ENCODE measurements at regions not wholly inside any gene's neighbourhood (a gene's known extent, or its start where the extent isn't known, plus 50 kb on each side); places are given as distances from the start of the nearest gene placed in this dataset.

DNA sequence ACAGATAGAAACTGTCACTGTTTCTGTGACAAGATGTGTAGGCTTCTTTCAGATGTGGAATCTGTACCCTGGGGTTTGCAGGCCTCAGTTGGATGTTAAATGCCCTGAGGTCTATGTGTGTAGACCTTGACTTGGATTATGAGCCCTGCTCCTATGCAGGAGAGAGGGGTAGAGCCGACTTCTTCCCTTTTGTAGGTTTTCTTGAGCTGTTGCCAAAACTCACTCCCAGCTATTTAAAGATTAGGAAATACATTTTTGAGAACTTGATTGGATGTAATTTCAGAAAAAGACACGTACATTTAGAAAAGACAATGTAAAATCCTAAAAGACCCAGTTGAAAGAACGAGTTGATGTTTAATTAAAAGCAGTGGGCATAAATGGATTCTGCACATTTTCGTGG is 374.8 kb downstream of the SLC4A3 start:
- no peak for DNase-seq

DNA sequence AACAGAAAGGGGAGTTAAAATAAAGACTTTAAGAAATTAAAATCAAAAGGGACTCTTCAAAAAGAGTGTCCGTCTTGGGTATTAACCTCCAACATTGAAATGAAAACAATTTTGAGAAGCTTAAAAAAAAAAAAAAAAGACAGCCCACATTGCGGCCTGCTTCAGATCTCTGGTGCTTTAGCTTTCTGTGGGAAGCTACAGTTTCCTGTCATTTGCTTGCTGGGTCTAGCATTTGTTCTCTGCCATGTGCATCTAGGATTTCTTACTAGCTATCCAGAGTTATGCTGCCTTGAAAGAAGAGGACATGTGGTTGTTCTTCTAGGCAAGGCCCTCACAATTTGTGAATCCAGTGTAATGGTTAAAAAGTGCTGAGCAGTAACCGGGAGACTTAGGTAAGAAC is 375.3 kb downstream of the SLC4A3 start:
- no peak for DNase-seq

DNA sequence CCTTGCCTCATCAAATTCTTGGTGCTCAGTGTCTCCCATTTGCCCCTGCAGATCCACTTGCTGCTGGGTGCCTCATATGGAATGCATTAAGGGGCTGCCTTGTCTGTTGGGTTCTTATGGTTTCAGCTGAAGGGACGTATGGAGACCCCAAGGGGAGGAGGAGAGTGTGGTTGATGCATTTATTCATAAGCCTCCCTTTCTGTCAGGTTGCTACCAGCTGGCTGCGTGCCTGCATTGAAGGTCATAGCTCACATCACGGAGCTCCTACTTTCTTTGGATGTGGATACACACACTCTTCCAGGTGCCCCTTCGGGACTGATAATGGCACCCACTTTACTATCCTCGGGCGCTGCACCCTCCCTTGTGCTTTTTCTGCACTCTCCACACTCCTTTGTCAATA is 377.9 kb downstream of the SLC4A3 start:
- no peak for DNase-seq

DNA sequence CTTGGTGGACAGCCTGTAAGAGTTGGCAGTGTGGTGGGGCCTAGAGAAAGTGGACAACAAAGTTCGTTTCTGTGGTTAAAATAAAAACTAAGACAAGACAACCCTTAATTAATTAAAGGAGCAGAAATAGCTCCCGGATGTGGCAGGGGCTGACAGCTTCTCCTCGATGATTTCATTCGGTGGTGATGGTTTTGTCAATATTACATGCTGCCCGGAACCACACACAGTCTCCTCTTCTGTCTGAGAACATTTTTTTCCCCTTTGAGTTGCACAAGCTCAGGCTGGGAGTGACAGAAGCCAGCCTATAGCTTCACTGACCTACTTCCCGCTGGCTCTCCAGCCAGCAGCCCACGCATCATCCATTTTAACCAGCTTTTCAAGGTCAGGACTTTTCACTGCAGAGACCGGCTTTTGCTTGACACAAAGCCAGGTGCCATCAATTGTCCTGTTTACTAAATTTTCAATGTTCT is 378.8 kb downstream of the SLC4A3 start:
- no peak for DNase-seq

DNA sequence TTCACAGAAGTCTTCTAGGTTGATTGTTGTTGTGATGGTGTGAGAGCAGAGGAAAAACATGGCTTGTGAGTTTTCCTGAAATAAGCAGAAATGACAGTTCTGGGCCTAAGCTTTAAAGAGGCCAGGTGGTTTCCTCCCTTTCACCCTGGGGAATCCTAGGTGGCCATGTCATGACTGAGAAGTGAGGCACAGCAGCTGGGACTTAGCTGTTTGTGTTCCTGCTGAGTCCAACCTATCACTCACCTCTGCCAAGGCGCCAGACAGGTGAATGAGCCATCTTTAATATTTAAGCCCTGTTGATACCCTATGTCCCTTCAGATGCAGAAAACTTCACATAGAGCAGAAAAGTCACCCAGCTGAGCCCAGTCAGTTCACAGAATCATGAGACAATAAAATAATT is 384.4 kb downstream of the SLC4A3 start:
- DNase-seq, result no peak

DNA sequence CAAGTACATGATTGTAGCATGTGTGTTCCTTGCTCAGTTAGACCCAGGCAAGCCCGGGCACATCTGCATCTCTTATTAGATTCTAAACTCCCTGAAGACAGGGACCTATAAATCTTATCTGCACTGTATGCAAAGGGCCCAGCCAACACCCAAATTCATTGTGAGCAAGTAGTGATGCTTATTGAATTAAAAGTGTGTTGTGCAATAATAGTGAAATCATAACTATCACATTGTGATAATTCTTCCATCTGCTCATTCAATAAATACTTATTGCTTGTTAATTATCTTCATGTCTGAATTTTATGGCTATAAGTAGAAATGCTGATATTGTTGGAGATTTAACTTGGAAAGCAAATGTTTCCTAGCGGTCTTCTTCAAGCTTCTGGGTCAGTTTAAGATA is 387.5 kb downstream of the SLC4A3 start:
- no peak for DNase-seq

DNA sequence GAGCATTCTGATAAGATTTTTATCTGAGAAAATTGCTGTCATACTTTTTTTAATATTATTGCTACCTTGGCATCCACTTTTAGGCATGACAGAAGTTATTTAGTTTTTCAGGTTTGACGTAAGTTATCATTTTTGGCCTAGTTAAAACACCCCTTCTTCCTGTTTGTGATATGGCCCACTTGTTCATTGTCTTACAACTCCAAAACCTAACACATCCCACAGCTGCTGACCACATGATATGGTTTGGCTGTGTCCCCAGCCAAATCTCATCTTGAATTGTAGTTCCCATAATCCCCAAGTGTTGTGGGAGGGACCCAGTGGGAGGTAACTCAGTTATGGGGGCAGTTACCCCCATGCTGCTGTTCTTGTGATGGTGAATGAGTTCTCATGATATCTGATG is 388.1 kb downstream of the SLC4A3 start:
- no peak for DNase-seq

DNA sequence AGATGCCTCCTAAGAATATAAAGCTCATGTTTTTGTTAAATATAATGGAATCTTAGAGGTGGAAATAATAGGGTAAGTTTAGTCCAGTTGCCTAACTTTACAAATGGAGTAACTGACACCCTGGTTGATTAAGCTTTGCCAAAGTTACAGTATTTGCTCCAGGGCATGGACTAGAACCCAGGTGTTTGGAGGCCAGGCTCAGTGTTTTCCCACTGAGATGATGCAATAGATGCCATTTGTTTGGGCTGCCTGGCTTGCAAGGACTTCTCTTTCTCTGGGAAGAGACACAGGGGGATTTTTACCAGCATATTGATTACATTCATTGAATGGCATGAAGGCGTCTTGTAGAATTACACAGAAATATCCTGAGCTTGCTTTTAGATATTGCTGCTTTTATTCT is 397.8 kb downstream of the SLC4A3 start:
- no peak for DNase-seq

DNA sequence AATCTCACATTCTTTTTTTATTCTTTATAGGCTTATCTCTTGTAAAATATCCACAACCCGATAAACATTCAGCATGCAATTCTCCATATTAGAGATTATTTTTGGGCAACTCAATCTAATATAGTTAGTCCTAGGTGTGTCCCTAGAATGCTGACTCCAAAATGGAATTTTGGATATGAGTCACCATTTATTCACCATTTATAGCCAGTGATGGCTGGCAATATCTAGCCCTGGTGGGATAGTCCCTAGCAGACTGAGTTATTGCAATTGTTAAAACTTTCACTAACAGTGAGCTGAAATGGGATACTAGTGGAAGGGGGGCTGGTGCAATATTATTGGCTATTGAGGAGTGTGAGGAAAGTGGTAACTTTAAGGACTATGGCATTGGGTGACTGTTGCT is 401.6 kb downstream of the SLC4A3 start:
- no peak for DNase-seq

DNA sequence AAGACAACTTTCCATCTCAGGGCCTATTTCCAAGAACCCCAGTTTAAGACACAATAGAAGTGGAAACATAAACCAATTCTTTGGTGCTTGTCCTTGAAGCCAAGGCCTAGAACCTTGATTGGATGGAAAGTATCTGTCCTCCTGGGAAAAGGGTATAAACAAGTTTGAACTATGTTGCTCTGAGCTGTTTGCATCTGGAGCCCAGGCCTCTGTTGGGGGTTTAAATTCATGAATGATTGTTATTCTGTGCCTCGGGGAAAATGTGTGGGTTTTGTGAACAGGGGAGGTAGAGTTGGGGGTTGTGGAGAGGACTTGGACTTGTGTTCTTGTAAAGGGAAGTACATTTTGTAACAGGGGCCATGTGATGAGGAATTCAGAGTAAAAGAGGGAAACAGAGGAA is 406.1 kb downstream of the SLC4A3 start:
- DNase-seq, result no peak

DNA sequence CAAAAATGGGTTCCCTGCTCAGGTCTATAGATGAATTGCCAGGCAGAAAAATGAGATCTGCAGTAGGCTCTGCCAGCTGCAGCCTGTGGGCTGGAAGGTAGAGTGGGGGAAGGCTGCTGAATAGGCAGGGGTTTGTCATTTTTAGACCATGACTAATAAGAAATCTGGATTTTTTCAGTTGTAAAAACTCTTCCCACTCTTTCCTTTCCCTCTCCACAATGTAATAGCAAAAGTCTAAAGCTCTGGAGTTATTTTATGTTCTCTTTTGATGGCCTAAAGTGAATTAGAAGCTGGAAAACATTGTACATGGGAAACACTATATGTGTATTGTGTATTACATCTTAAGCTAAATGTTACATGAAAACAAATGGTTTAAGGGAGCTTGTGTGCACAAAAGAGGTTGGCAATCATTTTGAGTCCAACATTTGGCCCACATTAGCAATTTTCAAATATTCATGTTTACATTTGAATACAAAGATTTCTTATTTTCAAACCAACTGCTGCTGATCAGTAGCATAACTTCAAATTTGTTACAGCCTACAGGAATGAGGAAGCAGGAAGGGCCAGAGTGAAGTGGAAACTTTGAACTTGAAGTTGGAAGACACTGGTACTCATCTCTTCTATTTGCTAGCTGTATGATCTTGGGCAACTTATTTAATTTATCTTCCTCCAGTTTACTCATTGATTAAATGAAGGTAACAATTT is 407.1 kb downstream of the SLC4A3 start:
- DNase-seq, result no peak

DNA sequence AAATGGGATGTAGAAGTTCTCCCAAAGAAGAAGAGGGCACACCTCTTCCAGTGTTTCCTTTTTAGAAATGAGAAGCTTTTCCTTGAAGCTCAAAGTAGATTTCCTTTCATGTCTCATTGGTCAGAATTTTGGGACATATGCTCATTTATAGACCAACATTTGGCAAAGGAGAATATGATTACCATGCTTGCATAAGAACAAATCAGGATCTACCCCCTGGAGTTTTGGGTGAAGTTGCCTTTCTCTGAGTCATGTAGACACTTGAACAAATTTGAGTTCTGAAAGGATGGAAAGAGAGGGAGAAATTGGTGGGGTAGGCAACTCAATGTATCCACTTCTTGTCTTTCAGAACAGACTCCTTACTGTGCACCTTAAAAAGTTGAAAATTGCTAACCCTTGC is 409.0 kb downstream of the SLC4A3 start:
- no peak for DNase-seq

DNA sequence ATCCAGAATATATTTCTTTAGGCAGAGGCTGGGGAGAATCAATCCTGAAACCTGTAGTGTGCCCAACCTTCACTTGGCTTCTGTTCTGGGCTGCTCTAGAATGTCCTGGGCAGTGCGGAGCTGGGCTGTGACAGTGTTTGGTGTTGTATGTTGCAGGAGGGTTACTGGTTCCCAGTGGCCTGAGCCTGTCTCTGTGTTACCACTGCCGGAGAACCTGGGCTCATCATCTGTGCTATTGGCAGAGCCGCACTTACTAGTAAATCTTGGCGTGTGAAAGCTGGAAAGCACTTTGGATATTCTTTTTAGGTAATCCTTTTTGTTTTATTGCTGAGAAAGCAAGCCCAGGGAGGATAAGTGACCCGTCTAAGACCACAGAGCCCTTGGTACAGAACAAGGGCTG is 412.9 kb downstream of the SLC4A3 start:
- DNase-seq, result no peak

DNA sequence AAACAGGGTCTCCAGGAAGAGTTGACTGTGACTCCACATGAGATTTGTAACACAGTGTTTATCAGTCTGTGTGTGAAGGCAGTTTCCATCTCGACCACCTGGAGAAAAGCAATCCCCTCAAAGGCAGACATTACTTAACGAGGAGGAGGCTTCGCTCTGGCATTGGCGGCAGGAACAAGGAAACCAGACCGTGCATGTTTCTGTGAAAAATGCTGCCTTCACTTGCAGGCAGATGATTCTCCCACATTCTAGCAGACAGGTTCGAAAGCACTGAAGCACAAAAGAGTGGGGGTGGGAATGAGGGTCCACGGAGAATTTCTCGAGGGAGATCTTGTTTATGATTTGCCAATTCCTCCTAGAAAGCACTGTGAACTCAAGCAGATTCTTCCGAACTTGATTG is 414.0 kb downstream of the SLC4A3 start:
- DNase-seq, result no peak

DNA sequence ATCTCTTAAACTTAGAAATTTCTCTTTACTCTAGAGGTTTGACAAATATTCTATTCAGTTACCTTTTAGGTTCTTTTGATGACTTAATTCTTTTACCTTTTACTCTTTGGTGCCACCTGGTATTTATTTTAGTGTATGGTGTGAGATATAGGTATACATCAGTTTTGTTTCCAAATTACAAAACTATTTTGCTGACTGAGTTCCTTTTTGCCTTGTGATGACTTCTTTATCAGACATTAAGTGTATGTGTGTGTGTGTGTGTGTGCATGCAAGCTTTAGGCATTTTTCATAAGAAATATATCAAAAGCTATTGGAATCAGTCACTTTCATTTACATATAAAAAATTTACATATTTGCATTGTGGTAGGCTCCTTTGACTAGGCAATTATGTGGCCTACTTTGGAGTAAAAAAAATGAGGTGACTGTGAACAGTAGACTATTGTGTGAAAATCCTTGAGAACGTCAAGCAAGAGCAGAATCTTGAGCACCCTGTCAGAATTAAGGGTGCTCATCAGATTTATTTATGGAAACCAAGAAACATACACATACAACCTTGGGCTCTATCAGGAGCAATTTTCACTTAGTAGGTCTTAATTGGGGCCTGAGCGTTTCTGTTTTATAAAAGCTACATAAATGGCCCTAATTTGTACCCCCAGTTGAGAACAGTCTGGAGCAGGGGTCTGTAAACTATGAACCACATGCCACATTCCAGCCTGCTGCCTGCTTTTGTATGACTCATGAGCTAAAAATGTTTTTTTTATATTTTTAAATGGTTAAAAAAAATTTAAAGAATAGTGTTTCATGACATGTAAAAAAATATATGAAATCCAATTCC is 415.9 kb downstream of the SLC4A3 start:
- DNase-seq, result no peak

DNA sequence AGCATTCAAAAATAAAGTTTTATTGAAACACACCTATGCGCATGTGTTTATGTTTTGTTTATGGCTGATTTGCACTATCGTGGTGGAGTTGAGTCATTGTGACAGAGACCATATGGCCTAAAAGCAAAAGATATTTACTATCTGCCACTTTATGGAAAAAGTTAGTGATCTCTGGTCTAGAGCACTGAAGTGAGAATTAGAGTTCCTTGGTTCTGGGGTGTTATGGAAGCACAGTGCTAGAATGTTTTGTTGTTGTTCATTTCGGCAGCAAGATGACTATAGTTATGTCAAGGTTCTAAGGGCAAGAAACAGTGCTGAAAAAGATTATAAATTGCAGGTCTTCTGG is 416.5 kb downstream of the SLC4A3 start:
- DNase-seq, result no peak

DNA sequence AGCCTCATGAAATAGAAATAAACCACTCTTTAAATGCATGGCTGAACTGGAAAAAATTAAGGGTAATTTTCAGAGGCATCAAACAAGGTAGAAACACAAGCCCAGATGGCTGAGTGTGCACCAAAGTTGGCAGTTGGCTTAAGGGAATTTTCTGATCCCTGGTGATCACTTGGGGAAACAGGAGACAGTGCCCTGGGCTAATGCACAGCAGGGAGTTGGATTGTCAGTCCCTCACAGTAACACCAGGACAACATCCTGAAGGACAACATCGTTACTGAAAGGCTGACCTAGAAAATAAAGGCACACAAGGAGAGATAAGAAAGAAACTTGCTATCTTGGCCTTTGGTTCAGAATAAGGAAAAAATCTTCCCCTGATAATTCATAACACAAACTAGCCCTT is 417.0 kb downstream of the SLC4A3 start:
- DNase-seq, result no peak

DNA sequence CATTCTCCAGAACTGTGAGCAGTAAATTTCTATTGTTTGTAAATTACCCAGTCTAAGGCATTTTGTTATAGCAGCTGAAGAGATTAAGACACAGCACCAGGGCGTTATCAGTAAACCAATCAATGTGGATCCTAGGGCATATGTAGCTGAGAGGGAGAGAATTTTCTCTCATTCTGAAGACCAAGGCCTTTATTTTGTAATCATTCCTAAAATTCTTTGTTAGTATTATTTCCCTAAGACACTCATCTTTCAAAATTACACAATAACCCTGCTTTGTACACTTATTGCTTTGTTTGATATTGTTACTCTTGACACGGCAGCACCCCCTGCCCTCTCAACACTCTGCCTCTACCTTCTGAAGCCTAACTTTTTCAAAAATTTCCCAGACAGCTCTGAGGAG is 419.1 kb downstream of the SLC4A3 start:
- no peak for DNase-seq

DNA sequence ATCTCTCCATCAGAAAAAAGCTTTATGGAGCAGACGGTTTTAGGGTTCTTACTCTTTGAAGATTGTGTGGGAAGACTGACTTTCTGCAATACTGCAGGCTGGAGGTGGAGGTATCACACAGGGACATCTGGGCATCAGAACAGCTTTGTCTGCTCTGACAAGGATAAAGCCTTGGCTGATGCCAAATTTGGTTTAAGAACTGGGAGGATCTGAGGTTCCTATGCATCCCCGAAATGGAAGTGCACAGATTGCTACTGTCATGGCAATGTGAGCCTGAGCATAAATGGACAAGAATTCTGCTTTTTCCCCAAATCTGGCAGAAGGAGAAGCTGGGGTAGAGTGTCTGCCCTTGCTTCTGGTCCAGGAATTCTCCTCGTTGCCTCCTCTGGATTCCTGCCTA is 424.3 kb downstream of the SLC4A3 start:
- no peak for DNase-seq

DNA sequence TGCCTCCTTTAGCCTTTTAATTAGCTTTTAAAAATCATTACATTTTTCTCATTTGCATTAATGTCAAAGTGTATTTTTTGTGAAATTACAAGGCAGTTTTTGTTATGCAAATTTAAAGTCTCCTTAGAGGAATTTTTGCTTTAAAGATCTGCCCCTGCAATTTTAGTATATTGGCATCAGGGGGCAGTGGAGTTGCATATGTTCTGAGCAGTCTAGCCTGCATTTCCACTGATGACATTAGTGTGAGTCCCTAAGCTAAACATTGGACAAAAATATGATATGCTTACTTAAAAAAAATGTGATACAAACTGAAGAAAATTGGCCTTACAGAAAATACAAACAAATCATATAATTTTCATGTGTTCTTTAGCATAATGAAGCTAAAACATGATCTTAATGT is 426.5 kb downstream of the SLC4A3 start:
- DNase-seq, result no peak

DNA sequence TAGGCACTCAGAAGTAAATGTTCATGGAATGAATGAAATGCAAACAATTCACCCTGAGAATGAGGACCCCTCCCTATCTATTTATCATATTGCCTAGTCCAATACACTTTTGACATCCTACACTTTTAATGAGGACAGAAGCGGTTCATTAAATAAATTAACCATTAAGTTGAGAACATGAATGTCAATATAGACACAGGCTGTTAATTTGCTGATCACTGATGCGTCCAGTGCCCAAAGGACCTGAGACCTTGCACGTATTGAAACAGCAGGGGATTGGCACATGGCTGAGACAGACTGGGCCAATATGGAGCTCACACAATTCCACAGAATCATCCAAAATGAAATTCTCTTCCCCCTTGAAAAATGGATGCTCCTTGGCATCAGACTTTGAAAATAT is 430.0 kb downstream of the SLC4A3 start:
- DNase-seq, result no peak

DNA sequence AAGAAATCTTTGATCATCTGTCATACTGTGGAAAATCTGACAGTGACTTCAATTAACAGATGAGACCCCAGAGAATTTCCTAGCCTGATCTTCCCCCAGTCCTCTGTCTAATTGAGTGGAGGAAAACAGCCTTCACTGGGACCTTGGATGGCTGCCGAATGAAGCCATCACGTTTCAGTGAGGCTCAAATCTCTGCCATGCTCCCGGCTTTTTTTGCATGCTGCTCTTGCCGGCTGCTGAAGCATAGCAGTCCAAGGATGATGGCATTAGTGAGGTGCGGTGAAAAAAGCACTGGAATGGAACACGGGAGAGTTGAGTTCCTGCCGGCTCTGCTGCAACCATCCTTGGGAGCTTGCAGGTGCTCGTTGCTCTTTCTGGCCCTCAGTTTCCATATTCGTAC is 430.5 kb downstream of the SLC4A3 start:
- no peak for DNase-seq

DNA sequence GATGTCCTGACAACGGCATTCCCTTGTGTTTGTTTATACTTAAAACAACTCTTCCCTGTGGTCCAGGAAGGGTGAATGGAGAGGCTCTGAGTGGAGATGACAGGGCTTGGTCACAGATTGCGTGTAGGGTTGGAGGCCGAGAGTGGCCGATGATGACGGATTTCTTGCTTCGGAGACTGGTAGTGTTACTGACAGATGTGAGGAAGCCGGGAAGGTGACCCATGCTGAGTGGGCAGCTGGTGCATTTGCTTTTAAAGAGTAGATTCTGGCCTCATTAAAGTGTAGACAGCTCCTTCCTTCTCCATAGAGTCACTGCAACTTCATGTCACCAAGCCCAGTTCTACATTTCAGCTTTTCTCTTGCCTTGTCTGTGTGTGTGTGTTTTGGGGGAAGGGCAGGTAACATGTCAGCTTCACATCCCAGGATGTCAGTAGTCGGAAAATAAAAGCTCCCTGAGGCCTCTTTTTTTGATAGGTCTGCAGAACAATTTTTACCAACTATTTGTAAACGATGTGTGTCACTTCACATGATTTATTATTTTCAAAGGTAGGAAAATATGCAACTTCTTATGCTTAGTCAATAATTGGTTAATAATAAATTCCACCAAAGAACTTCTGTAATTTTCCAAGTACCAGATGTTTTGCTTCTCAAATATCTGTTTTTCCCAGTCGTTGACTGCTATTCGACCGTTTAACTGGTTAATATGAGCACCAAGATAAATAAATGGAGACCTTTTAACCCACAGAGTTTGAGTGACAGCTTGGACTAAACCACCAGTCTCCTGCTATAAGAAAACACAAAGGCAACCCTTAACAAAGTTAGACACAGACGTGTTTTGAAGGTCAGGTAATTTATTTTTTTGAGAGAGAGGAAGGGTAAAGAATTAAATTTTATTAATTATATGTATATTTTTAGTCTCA is 436.9 kb downstream of the SLC4A3 start:
- DNase-seq, result no peak

DNA sequence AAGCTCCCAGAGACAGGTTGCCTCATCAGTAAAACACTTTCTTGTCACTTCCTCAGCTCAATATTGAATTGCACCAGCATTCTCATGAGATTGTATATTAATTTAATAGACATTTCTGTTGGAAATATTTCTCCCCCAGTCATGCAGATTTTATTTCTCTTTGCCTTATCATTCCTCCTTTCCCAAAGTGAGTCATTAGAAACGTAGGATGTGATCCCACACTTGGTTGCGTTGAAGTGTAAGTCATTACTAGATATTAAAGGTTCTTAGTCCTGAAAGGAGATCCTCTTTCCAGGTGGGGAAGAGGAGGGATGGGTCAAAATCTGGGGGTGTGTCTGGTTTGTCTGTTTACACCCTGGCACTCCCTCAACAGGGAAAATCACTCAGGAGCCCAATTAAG is 438.2 kb downstream of the SLC4A3 start:
- DNase-seq, result no peak

All from inflammatory macrophage treated with lipopolysaccharide for 4 hours (primary cell).